Body of pancreas (tissue), 4 donors: ENCODE measurements at regions not wholly inside any gene's neighbourhood (a gene's known extent, or its start where the extent isn't known, plus 50 kb on each side); places are given as distances from the start of the nearest gene placed in this dataset.

ENCODE experiments used
- CTCF ChIP-seq, 7 experiments: fragments of 450-650 bp in 4 of 7; fragments of 200-600 bp in 3 of 7; sonication (generic) in 3 of 7; IDR thresholded peaks; one replicate each; pipeline ENCODE4 v1.5.1; 2016 to 2019; ENCODE audit warnings: antibody characterized with exemption in 7 of 7
- POLR2A ChIP-seq, 3 donors: fragments of 450-650 bp; IDR thresholded peaks; one replicate each; pipeline ENCODE4 v1.6.1; 2016; ENCODE audit warnings: antibody characterized with exemption in 3 of 3, mild to moderate bottlenecking in 2 of 3

- no peak for TF ChIP-seq POLR2A (IDR thresholded peaks at IDR 0.05)
- TF ChIP-seq CTCF (IDR thresholded peaks at IDR 0.05) = no peak
These were observed 129.6 kb upstream of the FRY start for GRCh38 chr13:31901985-31902384.
